ENCODE measurements at regions not wholly inside any gene's neighbourhood (a gene's known extent, or its start where the extent isn't known, plus 50 kb on each side); places are given as distances from the start of the nearest gene placed in this dataset.
"Not testable (repeated sequence)": the region's sequence is repeated elsewhere in the genome, so short reads cannot be mapped to it uniquely, and the experiment has no call there.

DNA sequence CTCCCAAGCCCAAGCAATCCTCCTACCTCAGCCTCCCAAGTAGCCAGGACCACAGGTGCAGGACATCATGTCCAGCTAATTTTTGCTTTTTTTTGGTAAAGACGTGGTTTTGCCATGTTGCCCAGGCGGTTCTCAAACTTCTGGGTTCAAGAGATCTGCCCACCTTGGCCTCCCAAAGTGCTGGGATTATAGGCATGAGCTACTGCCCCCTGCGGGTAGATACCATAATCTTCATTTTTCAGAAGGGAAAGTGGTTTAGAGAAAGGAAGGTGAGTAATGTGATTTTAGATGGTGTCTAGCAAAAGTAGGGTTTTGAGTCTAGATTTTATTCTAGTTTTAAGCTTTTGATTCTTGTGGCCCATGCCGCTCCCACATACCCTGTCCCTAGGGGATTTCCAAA lies 205.3 kb upstream of the CLNK start:
- no peak for DNase-seq

DNA sequence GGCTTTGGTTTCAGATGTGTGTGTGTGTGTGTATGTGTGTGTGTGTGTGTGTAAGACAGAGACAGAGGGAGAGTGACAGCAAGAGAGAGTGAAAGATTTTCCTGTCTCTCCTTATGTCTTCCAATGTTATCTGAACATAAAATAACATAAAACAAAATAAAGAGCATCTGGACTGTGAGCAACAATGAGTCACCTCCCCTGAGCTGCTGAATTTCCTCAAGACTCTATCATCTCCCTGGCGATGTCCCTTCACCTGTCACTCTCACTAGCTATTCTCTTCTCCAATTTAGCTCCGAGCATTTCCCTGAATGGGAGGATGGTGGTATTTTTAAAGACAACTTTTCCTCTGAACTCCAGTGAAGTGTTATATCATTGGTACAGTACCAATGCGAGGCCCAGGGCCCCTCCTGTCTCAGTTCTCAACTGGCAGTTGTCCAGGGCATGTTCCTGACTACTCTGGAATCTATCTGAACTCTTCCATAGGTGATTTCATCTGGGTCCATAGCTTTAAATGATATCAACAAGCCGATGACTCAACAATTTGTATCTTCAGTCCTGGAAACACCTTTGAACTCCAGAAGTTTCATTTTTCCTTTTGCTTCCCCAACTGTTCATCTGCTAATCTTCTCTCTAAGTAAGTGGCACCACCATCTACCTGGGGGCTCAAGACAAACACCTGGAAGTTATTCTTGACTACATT lies 195.0 kb upstream of the CLNK start:
- no peak for DNase-seq

DNA sequence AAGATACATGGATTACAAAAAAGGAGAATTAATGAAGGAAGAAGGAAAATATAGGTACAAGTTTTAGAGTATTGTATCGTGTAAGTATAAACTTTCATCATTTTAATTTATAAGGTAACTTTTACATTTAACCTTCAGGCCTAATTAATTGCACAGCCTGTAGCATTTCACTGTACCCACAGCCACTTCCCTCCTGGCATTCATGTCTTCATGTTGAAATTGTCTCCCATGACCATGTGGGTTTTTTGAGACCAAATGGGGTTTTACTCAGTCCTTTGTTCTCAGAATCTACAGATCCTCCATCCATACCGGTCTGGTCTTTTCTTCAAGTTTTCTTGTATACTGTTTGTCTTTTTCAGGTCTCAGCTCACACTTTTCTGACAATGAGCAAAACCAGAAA lies 194.3 kb upstream of the CLNK start:
- no peak for DNase-seq

DNA sequence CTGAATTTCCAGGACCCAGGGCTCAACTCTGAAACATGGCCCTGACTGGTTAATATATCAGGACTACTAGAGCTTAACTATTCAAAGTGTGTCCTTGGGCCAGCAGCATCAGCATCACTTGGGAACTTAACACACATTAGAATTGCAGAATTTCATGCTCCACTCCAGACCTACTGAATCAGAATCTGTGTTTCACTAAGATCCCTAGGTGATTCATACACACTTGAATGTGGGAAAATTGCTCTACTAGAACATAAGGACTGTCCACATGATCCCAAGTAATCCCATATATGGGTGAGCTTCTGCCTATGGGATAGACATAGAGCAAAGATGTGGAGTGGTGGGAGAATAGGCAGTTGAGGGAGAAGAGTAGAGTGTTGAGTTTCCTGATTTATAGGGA lies 192.5 kb upstream of the CLNK start:
- no peak for DNase-seq

DNA sequence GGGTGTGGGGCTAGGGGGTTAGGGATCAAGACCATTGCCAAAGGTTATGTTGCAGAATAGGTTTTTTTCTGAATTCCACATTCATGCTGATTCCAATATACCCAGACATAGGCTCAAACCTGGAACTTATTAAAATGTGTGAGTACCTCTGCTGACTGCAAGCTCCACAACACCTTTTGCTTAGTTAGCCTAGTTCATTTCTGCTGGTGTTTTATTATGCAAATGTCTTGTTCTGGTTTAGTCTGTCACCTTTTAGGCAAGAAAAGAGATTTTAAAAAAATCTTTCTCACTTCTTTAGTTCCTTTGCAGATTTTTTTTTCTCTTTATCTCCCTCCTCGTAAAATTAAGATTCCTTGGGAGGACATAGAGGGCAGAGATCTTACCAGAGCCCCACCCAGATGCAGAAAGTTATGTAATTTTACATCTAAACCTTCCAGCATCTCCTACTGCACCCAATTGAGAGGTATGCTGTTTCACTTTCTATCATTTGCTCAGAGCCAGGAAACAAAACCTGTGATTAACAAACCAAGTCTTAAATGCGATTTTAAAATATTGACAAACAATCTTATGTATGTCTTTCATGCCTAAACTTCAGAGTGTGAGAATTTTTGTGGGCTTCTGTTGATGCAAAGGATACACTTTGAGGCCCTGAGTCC lies 190.7 kb upstream of the CLNK start:
- DNase-seq: no peak

DNA sequence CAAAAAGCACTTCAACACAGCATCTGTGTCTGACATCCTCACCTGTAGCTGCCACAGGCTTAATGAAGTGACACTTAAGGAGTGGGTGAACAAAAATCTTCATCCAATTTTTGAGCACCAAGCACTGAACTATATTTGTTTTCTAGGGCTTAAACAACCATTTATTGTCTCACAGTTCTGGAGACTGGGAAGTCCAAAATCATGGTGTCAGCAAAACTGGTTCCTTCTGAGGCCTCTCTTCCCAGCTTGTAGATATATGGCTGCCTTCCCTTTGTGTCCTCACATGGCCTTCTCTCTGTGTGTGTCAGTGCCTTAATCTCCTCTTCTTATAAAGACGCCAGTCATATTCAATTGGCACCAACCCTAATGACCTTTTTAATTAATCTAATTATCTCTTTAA lies 189.2 kb upstream of the CLNK start:
- DNase-seq: no peak

DNA sequence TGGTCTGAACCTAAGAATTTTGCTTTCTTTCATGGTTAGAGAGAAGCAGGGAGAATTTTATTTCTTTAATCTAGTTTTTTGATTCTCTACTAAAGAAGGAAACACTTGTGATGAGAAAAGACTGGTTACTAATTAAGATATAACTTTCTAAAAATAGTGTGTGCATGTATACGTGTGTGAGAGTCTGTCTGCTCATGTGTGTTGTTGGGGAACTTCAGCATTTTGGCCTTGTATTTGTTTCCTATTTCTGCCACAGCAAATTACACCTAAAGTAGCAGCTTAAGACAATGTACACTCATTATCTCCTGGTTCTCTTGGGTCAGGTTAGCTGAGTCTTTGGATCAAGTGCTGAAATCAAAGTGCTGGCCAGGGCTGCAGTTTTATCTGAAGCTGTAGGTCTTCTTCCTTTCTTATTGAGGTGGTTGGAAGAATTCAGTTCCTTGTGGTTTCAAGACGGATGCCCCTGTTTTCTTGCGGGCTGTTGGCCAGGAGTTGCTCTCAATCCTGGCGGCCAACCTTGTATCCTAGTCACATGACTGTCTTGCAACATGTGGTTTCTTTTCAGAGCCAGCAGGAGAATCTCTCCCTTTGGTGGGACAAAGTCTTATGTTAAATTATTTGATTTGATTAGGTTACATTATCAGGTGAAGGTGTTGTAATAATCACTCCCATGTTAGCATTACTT lies 188.4 kb upstream of the CLNK start:
- DNase-seq: no peak

DNA sequence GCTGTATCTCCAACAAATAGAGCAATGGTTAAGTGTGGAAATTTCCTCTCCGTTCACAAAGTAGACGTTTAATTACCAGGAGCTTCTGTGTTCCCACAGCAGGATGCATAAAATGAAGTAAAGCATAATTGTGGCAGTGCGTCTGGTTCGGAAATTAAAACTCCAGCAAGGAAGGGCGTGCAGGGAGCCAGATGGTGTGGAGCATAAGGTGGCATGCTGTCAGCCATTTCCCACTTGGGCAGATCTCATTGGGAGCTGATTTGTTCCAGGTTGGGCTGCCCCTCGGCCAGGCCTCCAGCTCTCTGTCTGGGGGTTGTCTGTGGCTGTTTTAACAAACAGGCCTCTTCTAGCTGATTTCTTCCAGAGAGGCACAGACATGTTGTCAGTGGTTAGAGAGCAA lies 182.1 kb upstream of the CLNK start:
- DNase-seq: no peak

DNA sequence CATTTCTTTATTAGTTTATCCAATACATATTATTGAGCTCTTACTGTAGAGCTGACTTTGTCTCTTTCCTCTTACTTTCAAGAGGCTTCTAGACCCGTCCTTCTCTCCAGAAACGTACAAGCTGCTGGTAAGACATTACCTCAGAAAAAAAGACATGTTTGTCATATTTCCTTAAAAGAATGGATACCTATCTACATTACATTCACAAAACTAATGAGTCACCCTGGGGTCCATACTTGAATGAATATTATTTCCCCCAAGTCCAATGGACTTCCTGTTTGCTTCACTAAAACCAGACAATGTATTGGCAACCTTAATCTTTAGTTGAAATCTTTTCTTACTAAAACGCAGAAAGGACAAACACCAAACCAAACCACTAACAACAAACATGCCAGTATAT lies 176.5 kb upstream of the CLNK start:
- no peak for DNase-seq

DNA sequence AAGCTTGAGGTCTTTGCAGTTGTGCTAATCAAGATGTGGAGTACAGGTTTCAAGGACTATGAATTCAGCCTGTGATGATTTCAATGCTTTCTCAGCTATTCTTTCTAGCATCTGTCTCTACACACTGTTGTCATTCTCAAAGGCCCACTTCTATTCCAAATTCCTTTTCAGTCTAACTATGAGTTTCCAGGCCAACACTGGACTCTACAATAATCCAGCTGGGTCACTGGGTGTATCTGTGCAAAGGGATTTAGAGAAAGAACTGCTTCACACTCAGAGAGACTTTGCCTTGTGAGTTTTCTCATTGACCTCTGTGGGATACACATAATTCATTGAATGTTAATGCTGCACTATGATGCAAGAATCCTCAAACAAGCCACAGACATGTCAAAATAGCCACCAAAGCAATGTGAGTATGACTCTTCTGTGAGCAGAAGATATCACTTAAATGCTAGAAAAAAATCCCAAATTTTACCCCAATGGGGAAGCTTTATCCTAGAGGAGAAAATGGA lies 171.8 kb upstream of the CLNK start:
- no peak for DNase-seq

DNA sequence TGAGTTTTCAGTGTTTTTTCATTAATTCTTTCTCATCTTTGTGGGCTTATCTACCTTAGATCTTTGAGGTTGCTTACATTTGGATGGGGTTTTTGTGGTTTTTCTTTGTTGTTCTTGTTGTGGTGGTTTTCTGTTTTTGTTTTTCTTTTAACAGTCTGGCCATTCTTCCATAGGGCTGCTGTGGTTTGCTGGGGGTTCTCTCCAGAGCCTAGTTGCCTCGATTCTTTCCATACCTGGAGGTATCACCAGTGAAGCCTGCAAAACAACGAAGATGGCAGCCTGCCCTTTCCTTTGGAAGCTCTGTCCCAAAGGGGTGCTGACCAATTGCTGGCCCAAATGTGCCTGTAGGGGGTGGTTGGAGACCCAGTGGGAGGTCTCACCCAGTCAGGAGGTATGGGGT lies 168.6 kb upstream of the CLNK start:
- DNase-seq: no peak

DNA sequence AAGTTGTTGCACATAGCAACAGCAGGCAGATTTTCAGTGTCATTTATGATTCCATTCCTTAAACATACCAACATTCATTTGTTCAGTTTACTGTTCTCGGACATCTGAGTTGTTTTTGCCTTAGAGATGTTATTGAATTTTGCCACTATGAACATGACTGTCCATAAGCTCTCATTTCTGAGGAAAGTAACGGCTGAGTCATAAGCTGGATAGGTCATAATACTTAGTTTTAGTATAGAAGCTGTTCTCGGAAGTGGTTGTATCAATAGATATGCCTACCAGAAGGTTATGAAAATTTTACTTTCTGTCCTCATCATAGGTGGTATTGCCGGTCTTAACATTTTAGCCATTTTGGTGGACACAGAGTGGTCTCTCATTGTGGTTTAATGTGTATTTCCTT lies 157.1 kb upstream of the CLNK start:
- DNase-seq: no peak

DNA sequence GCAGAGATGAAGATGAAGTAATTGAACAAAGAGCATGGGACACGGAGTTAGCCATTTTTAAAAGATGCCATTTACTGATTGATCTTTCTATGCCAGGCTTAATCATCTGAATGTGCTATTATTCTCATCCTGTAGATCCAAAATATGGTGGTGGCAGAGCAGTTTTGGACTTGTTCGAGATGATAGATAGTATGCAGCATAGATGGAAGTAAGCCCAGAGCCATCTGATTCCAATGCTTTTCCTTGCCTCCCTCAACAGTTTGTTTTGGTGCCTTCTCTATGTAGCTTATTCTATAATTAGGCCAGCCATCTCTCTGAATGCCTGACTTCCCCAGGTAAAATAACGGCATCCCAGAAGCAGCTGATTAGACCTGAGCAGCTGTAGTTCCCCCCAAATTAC lies 152.6 kb upstream of the CLNK start:
- DNase-seq: no peak

DNA sequence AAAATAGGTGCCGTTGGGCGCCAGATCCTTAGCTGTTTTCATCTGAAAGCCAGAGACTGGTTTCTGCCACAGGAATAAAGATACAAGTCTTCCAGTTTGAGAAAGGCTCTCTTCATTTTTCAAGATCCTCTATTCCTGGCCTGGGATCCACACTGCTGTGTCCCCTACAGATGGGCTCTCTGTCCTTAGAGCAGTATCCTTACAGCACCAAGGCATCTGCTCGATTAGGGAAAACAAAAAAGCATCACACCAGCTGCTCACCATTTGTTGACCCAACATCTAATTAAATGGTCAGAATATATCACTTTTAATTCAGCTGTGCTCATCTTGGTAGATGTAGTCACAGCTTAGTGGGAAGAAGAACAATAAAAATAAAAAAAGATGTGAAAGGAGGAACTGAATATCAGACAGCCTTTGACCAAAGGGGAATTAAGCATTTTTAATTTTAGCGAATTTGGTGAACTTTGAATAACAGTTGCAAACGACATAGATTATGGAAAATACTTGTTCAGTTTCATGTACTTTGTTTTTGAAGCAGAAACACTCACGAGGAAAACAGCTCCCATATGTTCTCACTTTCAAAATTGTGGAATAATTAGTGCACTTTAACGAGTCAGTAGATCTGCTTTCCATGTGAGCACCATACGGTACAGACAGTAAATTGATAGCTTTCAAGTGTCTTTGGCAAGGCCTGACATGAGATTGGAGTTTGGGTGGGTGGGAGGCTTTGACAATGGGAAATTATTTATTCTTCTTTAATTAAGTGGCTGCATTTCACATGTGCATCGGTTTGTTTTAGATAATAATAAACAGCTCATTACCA lies 148.4 kb upstream of the CLNK start:
- no peak for DNase-seq

DNA sequence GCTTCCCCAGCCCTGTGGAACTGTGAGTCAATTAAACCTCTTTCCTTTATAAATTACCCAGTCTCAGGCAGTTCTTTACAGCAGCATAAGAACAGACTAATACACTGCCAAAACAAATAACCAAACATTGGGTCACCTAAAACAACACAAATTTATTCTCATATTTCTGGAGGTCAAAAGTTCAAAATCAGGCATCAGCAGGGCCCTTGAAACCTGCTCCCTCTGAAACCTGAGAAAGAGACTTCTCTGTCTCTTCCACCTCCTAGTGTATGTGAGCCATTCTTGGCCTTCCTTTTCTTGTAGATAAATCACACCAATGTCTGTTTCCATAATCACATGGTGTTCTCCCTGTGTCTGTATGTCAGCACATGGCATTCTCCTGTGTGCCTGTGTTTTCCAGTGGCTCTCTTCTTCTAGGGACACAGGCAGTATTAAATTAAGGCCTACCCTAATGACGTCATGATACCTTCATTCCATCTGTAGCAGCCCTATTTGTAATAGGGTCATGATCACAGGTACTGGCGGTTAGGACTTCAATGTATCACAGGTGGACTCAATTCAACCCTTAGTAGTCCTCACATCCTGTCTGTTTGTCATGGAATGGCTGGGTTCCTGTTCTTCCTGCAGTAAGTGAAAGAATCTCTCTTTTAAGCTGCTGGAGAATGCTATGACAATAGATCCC lies 147.3 kb upstream of the CLNK start:
- no peak for DNase-seq

DNA sequence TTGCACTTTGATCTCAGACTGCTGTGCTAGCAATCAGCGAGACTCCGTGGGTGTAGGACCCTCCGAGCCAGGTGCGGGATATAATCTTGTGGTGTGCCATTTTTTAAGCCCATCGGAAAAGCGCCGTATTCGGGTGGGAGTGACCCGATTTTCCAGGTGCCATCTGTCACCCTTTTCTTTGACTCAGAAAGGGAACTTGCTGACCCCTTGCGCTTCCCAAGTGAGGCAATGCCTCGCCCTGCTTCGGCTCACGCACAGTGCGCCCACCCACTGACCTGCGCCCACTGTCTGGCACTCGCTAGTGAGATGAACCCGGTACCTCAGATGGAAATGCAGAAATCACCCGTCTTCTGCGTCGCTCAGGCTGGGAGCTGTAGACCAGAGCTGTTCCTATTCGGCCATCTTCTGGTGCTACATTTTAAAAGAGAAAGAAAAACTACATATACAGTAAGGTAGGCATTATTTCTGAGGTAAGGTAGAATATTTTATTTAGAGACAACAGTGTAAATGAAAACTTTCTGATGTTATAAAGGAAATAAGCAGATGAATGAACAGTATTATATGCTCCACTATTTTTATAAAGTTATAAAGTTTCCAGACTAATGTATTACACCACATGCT lies 144.5 kb upstream of the CLNK start:
- not testable (repeated sequence) for DNase-seq

DNA sequence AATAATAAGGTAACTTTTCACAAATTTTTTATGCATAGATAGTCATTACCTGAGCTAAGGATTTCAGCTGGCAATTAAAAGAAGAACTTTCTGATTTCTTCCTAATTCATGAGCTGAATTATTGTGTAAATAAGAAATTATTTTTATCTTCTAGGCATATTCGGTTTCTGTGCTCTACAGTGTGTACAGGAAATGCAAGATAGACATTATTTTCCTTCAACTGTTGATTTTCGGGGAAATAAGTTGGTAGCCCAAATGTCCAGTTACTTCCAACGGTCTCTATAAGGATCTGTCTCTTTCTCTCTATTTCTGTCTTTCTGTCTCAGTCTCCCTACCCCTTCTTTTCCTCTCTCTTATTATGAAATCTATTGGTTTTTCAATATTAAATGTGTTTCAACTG lies 137.3 kb upstream of the CLNK start:
- no peak for DNase-seq

DNA sequence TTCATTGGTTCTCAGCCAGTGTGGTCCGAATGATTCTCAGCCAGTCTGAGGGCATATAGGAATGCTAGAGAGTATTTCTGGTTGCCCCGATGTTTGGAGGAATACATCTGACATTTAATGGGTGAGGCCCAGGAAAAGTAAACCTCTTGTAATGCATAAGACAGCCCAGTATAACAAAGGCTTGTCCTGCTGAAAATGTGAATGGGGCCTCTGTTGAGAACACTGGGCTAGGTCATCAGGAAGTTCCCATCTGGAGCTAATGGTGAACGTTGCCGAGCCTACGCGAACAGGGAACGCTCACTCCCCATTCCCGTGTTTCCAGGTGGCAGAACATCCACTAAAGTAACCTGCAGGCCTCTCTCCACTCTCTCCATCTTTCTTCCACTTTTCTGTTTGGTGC lies 132.0 kb upstream of the CLNK start:
- DNase-seq: no peak

DNA sequence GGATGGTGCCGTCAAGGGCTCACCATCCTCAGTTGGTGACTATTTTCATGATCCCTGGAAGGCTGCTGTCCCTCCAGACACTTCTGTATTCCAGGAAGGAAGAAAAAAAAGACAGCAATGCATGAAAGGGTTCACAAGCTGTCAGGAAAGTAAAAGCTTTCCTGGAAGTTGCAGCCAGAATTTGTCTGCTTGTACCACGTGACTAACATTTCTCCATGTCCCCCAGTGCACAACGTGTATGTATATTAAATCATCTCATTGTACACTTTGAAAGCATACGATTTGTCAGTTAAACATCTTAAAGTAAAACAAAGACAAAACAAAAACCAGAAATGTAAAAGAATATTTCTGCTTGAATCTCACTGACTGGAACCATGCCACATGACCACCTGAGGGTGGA lies 127.4 kb upstream of the CLNK start:
- DNase-seq: no peak

DNA sequence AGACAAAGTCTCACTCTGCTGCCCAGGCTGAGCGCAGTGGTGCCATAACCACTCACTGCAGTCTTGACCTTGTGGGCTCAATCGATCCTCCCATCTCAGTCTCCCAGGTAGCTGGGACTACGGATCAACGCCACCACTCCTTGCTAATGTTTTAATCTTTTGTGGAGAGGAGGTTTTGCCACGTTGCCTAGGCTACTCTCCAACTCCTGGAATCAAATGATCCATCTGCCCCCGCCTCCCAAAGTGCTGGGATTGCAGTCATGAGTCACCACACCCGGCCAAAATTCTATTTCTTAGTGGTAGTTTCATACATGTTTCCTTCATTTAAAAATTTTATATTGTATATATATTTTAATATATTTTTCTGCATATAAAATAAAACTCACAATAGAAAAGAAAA lies 125.8 kb upstream of the CLNK start:
- DNase-seq: no peak

DNA sequence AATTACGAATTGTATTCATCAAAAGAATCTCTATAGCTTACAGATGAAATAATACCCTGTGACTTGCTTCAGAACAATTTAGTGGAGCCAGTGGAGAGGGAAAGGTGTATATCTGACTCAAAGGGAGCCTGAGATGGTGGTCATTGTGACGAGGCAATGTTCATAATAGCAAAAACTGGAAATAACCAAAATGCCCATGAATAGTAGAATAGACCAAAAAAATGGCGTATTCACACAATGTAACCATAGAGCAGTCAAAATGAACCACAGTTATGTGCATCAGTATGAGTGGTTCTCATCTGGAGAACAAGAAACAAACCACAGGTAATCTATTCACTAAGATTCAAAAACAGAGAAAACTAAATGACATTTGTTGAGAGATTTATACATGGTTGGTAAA lies 125.3 kb upstream of the CLNK start:
- no peak for DNase-seq

DNA sequence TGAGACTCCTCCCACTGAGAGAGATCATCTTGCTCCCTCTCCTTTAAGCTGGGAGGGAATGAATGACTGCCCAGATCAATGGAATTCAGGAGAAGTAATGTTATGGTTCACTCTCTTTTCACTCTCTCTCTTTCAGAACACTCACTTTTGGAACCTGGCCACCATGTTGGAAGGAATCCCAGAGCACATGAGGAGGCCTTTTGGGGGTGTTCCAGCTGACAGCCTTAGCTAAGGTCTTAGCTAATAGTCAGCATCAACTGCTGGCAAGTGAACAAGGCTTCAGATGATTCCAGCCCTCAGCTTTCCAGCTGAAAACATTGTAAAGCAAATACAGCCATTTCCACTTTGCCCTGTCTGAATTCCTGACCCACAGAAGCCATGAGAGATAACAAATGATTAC lies 124.0 kb upstream of the CLNK start:
- DNase-seq: no peak
